ENCODE measurements at regions not wholly inside any gene's neighbourhood (a gene's known extent, or its start where the extent isn't known, plus 50 kb on each side); places are given as distances from the start of the nearest gene placed in this dataset.

GRCh38 chr6:74863968-74864367 lies 341.9 kb downstream of the COL12A1 start:
- TF ChIP-seq CTCF (IDR thresholded peaks at IDR 0.05) (no peak), EZH2 (IDR thresholded peaks at IDR 0.05) (no peak), EZH2phosphoT487 (IDR thresholded peaks at IDR 0.05) (no peak)
